Muscle of arm (tissue), 1 donor: ENCODE measurements at regions not wholly inside any gene's neighbourhood (a gene's known extent, or its start where the extent isn't known, plus 50 kb on each side); places are given as distances from the start of the nearest gene placed in this dataset.

Source experiments
- DNase-seq: peaks from one replicate; pipeline ENCODE4 v3.0.0-alpha.2; 2013

- DNase-seq, result no peak
Observed at GRCh38 chr3:64915778-64916177, 228.0 kb upstream of the ADAMTS9 start.

DNA sequence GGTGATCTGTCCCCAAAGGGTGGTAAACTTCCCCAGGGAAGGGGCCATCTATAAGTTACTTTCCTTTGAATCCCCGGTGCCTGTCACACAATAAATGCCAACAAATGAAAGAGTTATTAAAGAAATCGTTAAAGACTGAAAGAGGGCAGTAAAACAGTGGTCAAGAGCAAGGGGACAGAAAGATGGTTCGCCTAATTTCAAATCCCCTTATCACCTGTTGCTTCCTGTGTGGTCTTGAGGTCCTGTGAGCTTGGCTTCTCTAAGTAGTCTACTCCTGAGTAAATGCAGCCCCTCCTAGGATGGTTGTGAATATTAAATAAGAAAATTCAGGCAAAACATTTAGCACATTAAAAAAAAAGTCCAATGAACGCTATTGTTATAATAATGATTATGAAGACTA is 225.7 kb upstream of the ADAMTS9 start:
- no peak for DNase-seq

GRCh38 chr3:64911138-64911537 is 223.3 kb upstream of the ADAMTS9 start:
- DNase-seq, result no peak

- DNase-seq, result no peak
Observed at GRCh38 chr3:64909757-64910467, 222.1 kb upstream of the ADAMTS9 start.

GRCh38 chr3:64909011-64909410 is 221.2 kb upstream of the ADAMTS9 start:
- no peak for DNase-seq

GRCh38 chr3:64908251-64908685 is 220.5 kb upstream of the ADAMTS9 start:
- DNase-seq, result no peak

DNA sequence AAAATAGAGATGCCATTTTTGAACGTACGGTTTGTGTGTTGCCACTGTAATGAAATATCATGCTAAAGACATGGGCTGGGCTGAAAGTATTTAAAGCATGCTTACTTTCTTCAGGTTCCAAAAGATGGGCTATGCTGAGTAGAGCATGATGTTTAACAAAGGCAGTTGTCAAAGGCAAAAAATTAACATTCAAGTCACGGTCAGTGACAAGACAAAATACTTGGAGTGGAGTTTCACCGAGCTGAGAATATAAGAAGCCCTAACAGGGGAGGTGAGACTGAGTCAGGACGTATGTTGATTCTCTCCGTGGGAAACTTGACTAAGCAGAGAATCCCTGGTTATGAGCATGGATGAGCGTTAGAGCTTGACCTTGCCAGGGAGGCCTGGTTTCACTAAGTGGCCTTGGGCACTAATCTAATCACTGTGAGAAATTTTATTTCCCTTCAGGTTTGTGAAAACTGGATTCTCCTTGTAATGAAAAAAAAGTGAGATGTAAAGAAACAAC is 218.2 kb upstream of the ADAMTS9 start:
- DNase-seq, result no peak

DNA sequence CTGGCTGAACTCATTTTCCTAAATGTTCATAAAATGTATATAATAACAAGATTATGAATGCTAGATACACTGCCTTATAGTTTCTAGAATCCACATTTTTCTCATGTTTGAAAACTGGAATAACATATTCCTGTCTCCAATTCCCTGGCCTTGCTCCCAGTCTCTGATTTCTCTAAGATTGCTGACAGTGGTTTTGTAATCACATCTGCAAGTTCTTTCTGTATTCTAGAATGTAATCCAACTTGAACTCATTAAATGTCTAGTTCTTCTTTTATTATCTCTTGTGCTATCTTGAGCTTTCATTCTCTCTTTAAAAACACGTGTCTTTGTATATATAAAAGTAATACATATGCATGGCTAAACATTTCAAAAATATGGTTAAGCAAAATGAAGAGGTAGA is 215.2 kb upstream of the ADAMTS9 start:
- DNase-seq, result peak; percentile 78

DNA sequence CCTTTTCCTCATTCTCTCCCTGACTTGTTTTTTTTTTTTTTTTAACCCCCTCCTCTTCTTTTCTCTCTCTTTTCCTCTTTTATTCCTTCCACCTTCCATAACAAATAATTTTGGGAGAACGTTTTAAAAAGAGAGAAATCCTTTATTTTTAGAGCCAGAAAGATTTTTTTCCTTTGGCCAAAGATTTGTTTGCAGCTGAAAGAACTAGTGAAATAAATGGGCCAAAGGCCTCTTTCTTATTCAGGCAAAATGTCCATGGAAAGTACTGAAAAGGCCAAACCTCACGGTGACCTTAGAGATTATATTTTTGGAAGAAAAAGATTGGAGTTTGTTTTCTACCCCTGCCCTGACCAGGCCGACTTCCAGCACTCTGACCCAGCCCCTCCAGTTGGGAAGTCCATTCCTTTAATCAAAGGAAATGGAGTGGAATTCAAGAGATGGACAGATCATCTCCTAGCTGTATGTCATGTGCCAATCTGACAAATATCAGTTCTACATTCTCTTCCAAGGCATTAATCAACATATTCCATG is 214.3 kb upstream of the ADAMTS9 start:
- no peak for DNase-seq

DNA sequence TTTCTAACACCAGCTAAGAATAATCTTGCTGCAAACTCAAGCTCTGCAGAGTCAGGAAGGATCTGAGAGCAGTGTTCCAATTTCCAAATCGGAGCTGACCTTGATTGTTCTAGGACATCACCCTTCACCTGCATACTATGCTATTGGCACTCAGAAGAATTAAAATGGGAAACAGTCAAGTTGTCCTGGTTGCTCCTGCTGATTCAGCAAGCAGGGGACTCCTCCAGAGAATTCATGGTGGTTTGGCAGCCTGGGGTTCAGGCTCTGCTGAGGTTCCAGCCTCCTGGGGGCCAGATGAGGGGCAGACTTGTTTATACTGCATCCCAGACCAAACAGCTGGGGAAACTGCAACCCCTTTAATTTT is 213.7 kb upstream of the ADAMTS9 start:
- no peak for DNase-seq

- DNase-seq, result no peak
Observed at GRCh38 chr3:64900617-64901521, 213.1 kb upstream of the ADAMTS9 start.

GRCh38 chr3:64900156-64900555 is 212.4 kb upstream of the ADAMTS9 start:
- DNase-seq, result no peak

- DNase-seq, result no peak
Observed at GRCh38 chr3:64898941-64899340, 211.1 kb upstream of the ADAMTS9 start.

- peak; percentile 87 for DNase-seq
Observed at GRCh38 chr3:64895991-64896895, 208.4 kb upstream of the ADAMTS9 start.

GRCh38 chr3:64895106-64895990 is 207.5 kb upstream of the ADAMTS9 start:
- DNase-seq, result no peak

GRCh38 chr3:64894006-64894405 is 206.2 kb upstream of the ADAMTS9 start:
- no peak for DNase-seq

- no peak for DNase-seq
Observed at GRCh38 chr3:64892671-64893309, 205.0 kb upstream of the ADAMTS9 start.

DNA sequence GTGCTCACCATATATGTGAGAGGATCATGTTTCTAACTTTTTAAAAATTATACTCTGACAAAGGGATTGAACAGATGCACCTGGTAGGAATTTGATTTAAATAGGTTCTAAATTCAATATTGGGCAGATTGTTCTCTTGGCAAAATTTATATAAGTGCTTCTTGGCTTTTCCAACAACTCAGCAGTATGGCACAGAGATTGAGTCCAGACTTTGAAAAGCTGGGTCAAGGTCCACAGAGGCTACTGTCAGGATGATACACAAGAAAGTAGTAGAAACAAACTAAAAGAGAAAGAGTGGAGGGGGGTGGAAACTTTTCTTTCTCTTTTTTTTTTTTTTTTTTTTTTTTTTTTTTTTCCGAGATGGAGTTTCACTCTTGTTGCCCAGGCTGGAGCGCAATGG is 203.2 kb upstream of the ADAMTS9 start:
- DNase-seq, result no peak

DNA sequence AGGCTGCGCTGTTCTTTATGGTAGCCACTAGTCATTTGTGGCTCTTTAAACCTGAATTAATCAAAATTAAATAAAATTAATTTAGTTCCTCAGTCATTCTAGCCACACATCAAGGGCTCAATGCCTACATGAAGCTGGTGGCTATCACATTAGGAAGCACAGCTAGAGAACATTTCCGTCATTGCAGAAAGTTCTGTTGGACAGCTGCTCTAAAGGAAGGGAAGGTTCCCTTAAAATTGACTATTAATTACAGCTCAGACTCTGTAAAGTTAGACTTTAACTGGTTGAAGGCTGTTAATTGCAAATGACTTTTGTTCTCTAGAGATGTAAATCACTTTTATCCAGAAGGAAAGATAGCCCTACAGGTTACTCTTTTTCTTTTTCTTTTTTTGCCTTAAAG is 202.7 kb upstream of the ADAMTS9 start:
- no peak for DNase-seq

DNA sequence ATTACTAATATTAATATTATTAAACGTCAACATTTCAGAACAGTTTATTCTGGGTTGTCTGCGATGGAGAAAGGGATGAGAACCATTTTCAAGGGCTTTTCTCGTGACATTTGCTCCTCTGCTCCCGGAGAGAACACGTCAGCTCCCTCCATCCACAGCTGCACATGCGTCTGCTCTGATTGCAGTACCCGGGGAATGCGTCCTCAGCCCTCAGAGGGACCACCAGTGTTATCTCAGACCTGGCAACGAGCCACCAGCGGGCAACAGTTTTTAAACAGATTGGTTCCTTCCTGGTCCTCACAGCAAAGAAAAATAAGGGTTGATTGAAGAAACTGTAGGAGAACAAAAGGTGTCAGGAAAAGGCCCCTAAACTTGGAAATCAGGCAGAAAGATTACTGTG is 202.2 kb upstream of the ADAMTS9 start:
- no peak for DNase-seq
